K562 (cell line): ENCODE measurements at regions not wholly inside any gene's neighbourhood (a gene's known extent, or its start where the extent isn't known, plus 50 kb on each side); places are given as distances from the start of the nearest gene placed in this dataset.

ENCODE experiments used
- ATAC-seq: fragments of 200-7000 bp; cut with Tn5 transposase; 3 replicates; pipeline ENCODE4 v1.9.1; 2020; ENCODE audit warnings: moderate library complexity
- BruUV-seq: library from RNA; stranded (reverse); fragments of 400-500 nt; replicated peaks from 2 replicates; lab custom pipeline; 2021; lab: Mats Ljungman, UMichigan
- CTCF ChIA-PET: fragments of 300-600 bp; formaldehyde crosslinking; extraction: SDS; loops from one replicate; lab custom pipeline; 2021; ENCODE audit warnings: low intra/inter-chr PET ratio; lab: Yijun Ruan, JAX
- POLR2A ChIA-PET: fragments of 300-600, 350-650 bp; sonication (Branson Sonifier 250); formaldehyde crosslinking; extraction: SDS; loops from one replicate; lab custom pipeline; 2021; ENCODE audit warnings: antibody characterized with exemption, inconsistent platforms; lab: Yijun Ruan, JAX
- DNase-seq, 4 experiments: peaks; one replicate each; pipeline versions ENCODE4 v3.0.0 to v3.0.0-alpha.2; 2011 to 2018; ENCODE audit warnings: low spot score in 3 of 4, mixed read lengths in 3 of 4; ENCODE audit errors: extremely low read depth in 1 of 4
- FAIRE-seq: peaks from 2 replicates; lab custom pipeline; 2011; peaks lifted over from hg19 to GRCh38; lab: Jason Lieb, UNC
- H2AFZ ChIP-seq: 2 replicates; pipeline ENCODE4 v1.6.0; 2011; ENCODE audit warnings: low read depth, low read length, control low read depth, inconsistent platforms
- H3K27ac ChIP-seq: fragments of 200-600 bp; 3 replicates; pipeline ENCODE4 v1.8.0; 2011; ENCODE audit warnings: low read depth, mild to moderate bottlenecking, control low read depth, inconsistent platforms, low read length, moderate library complexity, mixed read lengths; ENCODE audit errors: extremely low read depth
- H3K27me3 ChIP-seq, 2 experiments: fragments of 300-600 bp in 1 of 2; 2 replicates in 1 of 2; 3 replicates in 1 of 2; pipeline versions ENCODE4 v1.6.0 to v1.8.0; 2011; ENCODE audit warnings: inconsistent platforms in 2 of 2, low read length in 2 of 2, mild to moderate bottlenecking in 1 of 2, mixed read lengths in 1 of 2, moderate library complexity in 1 of 2; ENCODE audit not compliant: control insufficient read depth in 2 of 2, insufficient read depth in 2 of 2
- H3K36me3 ChIP-seq: fragments of 300-600 bp; 3 replicates; pipeline ENCODE4 v1.8.0; 2011; ENCODE audit warnings: mild to moderate bottlenecking, low read length, inconsistent platforms; ENCODE audit not compliant: control insufficient read depth, insufficient read depth
- H3K4me1 ChIP-seq, 2 experiments: fragments of 200-600 bp in 1 of 2; replicated peaks in 1 of 2; 2 replicates in 1 of 2; 3 replicates in 1 of 2; pipeline versions ENCODE4 v1.5.1 to v1.8.0; 2011; ENCODE audit warnings: inconsistent platforms in 2 of 2, low read length in 2 of 2, mild to moderate bottlenecking in 1 of 2, mixed read lengths in 1 of 2, moderate library complexity in 1 of 2; ENCODE audit not compliant: control insufficient read depth in 2 of 2, insufficient read depth in 2 of 2
- H3K4me2 ChIP-seq: 2 replicates; pipeline ENCODE4 v1.6.1; 2011; ENCODE audit warnings: low read length, control low read depth, inconsistent platforms, mixed read lengths; ENCODE audit not compliant: insufficient read depth
- H3K4me3 ChIP-seq: fragments of 200-600 bp; sonication (generic), shearing (Covaris generic); 2 replicates; pipeline ENCODE4 v1.5.1; 2016; ENCODE audit warnings: control low read depth, inconsistent platforms
- H3K79me2 ChIP-seq: fragments of 200-600 bp; 3 replicates; pipeline ENCODE4 v1.8.0; 2011; ENCODE audit warnings: low read length, inconsistent platforms; ENCODE audit not compliant: control insufficient read depth, insufficient read depth
- H3K9ac ChIP-seq, 2 experiments: 2 replicates each; pipeline versions ENCODE4 v1.6.0 to v1.6.1; 2011; ENCODE audit warnings: low read depth in 2 of 2, low read length in 2 of 2, control low read depth in 1 of 2, inconsistent platforms in 1 of 2, mild to moderate bottlenecking in 1 of 2, mixed read lengths in 1 of 2; ENCODE audit not compliant: insufficient read depth in 1 of 2
- H3K9me1 ChIP-seq: one replicate; pipeline ENCODE4 v1.6.0; 2011; ENCODE audit warnings: inconsistent platforms, mild to moderate bottlenecking, low read length, moderate library complexity; ENCODE audit not compliant: control insufficient read depth, insufficient read depth
- H3K9me3 ChIP-seq: replicated peaks from 2 replicates; pipeline ENCODE4 v1.5.1; 2011; ENCODE audit warnings: low read depth, low read length, inconsistent platforms; ENCODE audit not compliant: control insufficient read depth, insufficient read depth
- H4K20me1 ChIP-seq: replicated peaks from 2 replicates; pipeline ENCODE4 v1.6.1; 2011; ENCODE audit warnings: low read length, inconsistent platforms, mixed read lengths; ENCODE audit not compliant: control insufficient read depth, insufficient read depth
- NFYB ChIP-seq: IDR thresholded peaks from 2 replicates; pipeline ENCODE4 v1.6.1; 2011; ENCODE audit warnings: mild to moderate bottlenecking, moderate library complexity; ENCODE audit not compliant: insufficient read length; ENCODE audit errors: extremely low read depth
- RBFOX2 ChIP-seq: fragments of 200-400 bp; formaldehyde crosslinking; IDR thresholded peaks from 2 replicates; pipeline ENCODE4 v1.6.1; 2017; ENCODE audit warnings: low read depth, mild to moderate bottlenecking, low read length, moderate library complexity
- USF2 ChIP-seq: sonication (generic); formaldehyde crosslinking; IDR thresholded peaks from 2 replicates; pipeline ENCODE4 v1.5.0; 2020; ENCODE audit warnings: missing genetic modification reagents
- WGBS: fragments of 100-300 bp; shearing (Covaris generic); methylation state at CpG from one replicate; pipeline ENCODE4 v1.1.6; 2016; ENCODE audit warnings: low coverage, mixed read lengths; ENCODE audit not compliant: insufficient coverage; ENCODE audit errors: missing lambda C conversion rate; 5-methylcytosine and 5-hydroxymethylcytosine counted together
- in situ Hi-C: fragments of 300-500 bp; cut with MboI; formaldehyde crosslinking; loops from 4 replicates; pipeline ENCODE4 v1.15.0; 2018; ENCODE audit warnings: inconsistent platforms, mixed read lengths
- intact Hi-C: fragments of 100-400 bp; cut with micrococcal nuclease; formaldehyde crosslinking; loops from 2 replicates; pipeline ENCODE4 v1.14.2; 2022

GRCh38 chr20:56698749-56699148 is 69.6 kb downstream of the TFAP2C start:
- in situ Hi-C loops, result no loop called here
- no peaks in the 10 kb centered on the region for H4K20me1 ChIP-seq
- no peak overlapping the region for H3K4me3 ChIP-seq
- no peaks in the 10 kb centered on the region for H3K9me1 ChIP-seq
- no peaks in the 10 kb centered on the region for H3K36me3 ChIP-seq
- no TSS peak for BruUV-seq
- H3K27me3 ChIP-seq, result peaks cover 9 to 33% of the 10 kb centered on the region in 2 experiments
- whole genome bisulfite sequencing, result 0% methylated on average over 7 of the region's 7 CpGs
- H2AFZ ChIP-seq, result no peak overlapping the region
- TF ChIP-seq USF2 (CRISPR knock-in tag) (peak; percentile 41; the same call in 1 of the 2 replicates), NFYB (peak; percentile 16), RBFOX2 (no peak)
- intact Hi-C loops, result no loop called here
- ATAC-seq (no peak), FAIRE-seq (no peak), DNase-seq (no peak)
- ChIA-PET CTCF (no interaction called here), POLR2A (interaction anchor here (1.2 kb wide), 1 partner anchor 11 kb away, joined by 4 read pairs; no protein-coding TSS in a partner anchor)
- H3K79me2 ChIP-seq, result no peaks in the 10 kb centered on the region
- H3K9me3 ChIP-seq, result no peaks in the 10 kb centered on the region
- no peak overlapping the region for H3K9ac ChIP-seq
- H3K27ac ChIP-seq, result no peak overlapping the region
- H3K4me2 ChIP-seq, result no peak overlapping the region
- H3K4me1 ChIP-seq, result no peaks in the 10 kb centered on the region
